Ovary (tissue), 7 donors: ENCODE measurements at regions not wholly inside any gene's neighbourhood (a gene's known extent, or its start where the extent isn't known, plus 50 kb on each side); places are given as distances from the start of the nearest gene placed in this dataset.
"Not testable (repeated sequence)": the region's sequence is repeated elsewhere in the genome, so short reads cannot be mapped to it uniquely, and the experiment has no call there.

Source experiments
- DNase-seq, 5 donors: peaks; one replicate each; pipeline ENCODE4 v3.0.0-alpha.2; 2019 to 2020
- H3K27ac ChIP-seq, 2 donors: fragments of 200-600 bp; one replicate each; pipeline versions ENCODE4 v1.5.1 to v1.8.0; 2019 to 2022
- H3K27me3 ChIP-seq: fragments of 200-600 bp; one replicate; pipeline ENCODE4 v1.8.0; 2022
- H3K36me3 ChIP-seq: fragments of 200-600 bp; sonication (generic); one replicate; pipeline ENCODE4 v1.5.1; 2019
- H3K4me1 ChIP-seq: one replicate; pipeline ENCODE4 v1.8.1; 2013; ENCODE audit warnings: mild to moderate bottlenecking, moderate library complexity; ENCODE audit not compliant: insufficient read depth
- H3K4me3 ChIP-seq: fragments of 200-600 bp; sonication (generic); one replicate; pipeline ENCODE4 v1.5.1; 2017
- H3K9me3 ChIP-seq, 2 donors: fragments of 200-600 bp in 1 of 2; sonication (generic) in 1 of 2; one replicate each; pipeline versions ENCODE4 v1.5.1 to v1.8.1; 2013 to 2019; ENCODE audit warnings: mild to moderate bottlenecking in 1 of 2, moderate library complexity in 1 of 2
- CTCF ChIP-seq, 3 donors: fragments of 450-650 bp in 2 of 3; fragments of 200-600 bp in 1 of 3; IDR thresholded peaks; one replicate each; pipeline versions ENCODE4 v1.5.1 to v1.8.0; 2016 to 2022; ENCODE audit warnings: antibody characterized with exemption in 3 of 3, mild to moderate bottlenecking in 1 of 3
- EP300 ChIP-seq: sonication (generic); formaldehyde crosslinking; IDR thresholded peaks from one replicate; pipeline ENCODE4 v1.6.1; 2017; ENCODE audit warnings: antibody characterized with exemption
- POLR2A ChIP-seq: fragments of 450-650 bp; IDR thresholded peaks from one replicate; pipeline ENCODE4 v1.6.1; 2017; ENCODE audit warnings: antibody characterized with exemption, mild to moderate bottlenecking, moderate library complexity
- WGBS, 3 donors: extraction: QIAGEN DNeasy Blood & Tissue Kit in 1 of 3; methylation state at CpG; one replicate each; pipeline versions ENCODE4 v1.1.5 to v1.1.7; 2013 to 2017; 5-methylcytosine and 5-hydroxymethylcytosine counted together
- intact Hi-C, 4 donors: fragments of 100-400 bp; cut with DNase I; formaldehyde crosslinking; loops; one replicate each; pipeline versions ENCODE4 v1.11.0 to v1.15.1; 2022 to 2023
- donor health status: DM: no; HTN: no; CAD: no; lungs with moderate emphysema.
- donor health status: DM: no; HTN: no; CAD: no.
- donor health status: Bipolar disorder and iron deficiency.
- donor health status: DM: no; HTN: no; CAD: no.
- donor health status: DM: yes; HTN: yes; CAD: no.

GRCh38 chr7:97234494-97234893 lies 117.0 kb downstream of the SDHAF3 start:
- 86 to 87% (median 87%) methylated on average over 7 of the region's 7 CpGs for WGBS, 3 donors
- H3K27me3 ChIP-seq, H3K4me3 ChIP-seq, DNase-seq, H3K4me1 ChIP-seq, H3K36me3 ChIP-seq, H3K9me3 ChIP-seq, intact Hi-C loops, H3K27ac ChIP-seq: not testable (repeated sequence)

DNA sequence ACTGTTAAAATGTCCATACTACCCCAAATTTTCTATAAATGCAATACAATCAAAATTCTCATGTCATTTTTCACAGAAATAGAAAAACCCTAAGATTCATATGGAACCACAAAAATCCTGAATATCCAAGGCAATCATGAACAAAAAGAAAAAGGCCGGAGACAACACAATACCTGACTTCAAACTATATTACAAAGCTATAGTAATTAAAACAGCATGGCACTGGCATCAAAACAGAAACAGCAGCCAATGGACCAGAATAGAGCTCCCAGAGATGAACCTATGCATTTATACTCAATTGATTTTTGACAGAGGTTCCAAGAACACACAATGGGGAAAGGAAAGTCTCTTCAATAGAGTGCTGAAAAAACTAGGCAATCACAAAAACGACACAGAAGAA lies 128.8 kb downstream of the SDHAF3 start:
- no peak overlapping the region for H3K27ac ChIP-seq
- intact Hi-C loops, result no loop called here
- TF ChIP-seq POLR2A (no peak), CTCF (IDR thresholded peaks at IDR 0.05) (no peak)
- H3K4me1 ChIP-seq, result no peaks in the 10 kb centered on the region
- 71 to 82% (median 77%) methylated on average over 2 of the region's 2 CpGs for WGBS, 3 donors
- no peak for DNase-seq
- H3K4me3 ChIP-seq, result no peak overlapping the region
- H3K27me3 ChIP-seq, result no peaks in the 10 kb centered on the region
- no peaks in the 10 kb centered on the region for H3K9me3 ChIP-seq
- H3K36me3 ChIP-seq, result no peaks in the 10 kb centered on the region

DNA sequence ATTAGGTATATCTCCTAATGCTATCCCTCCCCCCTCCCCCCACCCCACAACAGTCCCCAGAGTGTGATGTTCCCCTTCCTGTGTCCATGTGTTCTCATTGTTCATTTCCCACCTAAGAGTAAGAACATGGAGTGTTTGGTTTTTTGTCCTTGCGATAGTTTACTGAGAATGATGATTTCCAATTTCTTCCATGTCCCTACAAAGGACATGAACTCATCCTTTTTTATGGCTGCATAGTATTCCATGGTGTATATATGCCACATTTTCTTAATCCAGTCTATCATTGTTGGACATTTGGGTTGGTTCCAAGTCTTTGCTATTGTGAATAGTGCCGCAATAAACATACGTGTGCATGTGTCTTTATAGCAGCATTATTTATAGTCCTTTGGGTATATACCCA lies 140.7 kb downstream of the SDHAF3 start:
- H3K27ac ChIP-seq, H3K36me3 ChIP-seq, H3K9me3 ChIP-seq, H3K4me1 ChIP-seq, intact Hi-C loops, H3K4me3 ChIP-seq, H3K27me3 ChIP-seq, DNase-seq: not testable (repeated sequence)
- WGBS, 3 donors, result 85 to 90% (median 86%) methylated on average over 1 of the region's 3 CpGs

DNA sequence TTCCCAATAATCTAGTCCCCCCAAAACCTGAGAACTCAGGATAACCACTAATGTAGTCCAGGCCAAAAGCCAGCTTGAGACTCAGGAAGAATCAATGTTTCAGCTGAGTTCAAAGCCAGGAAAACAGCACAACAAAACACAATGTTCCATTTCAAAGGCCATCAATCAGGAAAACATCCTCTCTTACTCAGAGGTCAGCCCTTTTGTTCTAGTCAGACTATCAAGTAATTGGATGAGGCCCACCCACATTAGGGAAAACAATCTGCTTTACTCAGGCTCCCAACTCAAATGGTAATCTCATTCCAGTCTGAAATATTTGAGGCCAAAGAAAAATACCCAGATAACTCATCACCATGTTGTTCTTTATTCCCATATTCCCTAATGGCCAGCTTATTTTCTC lies 152.2 kb downstream of the SDHAF3 start:
- Histone ChIP-seq H3K27ac (no peak overlapping the region), H3K27me3 (no peaks in the 10 kb centered on the region), H3K4me3 (no peak overlapping the region), H3K4me1 (no peaks in the 10 kb centered on the region), H3K9me3 (no peaks in the 10 kb centered on the region), H3K36me3 (no peaks in the 10 kb centered on the region)
- TF ChIP-seq CTCF (IDR thresholded peaks at IDR 0.05) (no peak), EP300 (no peak), POLR2A (no peak)
- DNase-seq, result no peak
- intact Hi-C loops, result no loop called here

- TF ChIP-seq CTCF (IDR thresholded peaks at IDR 0.05), result no peak
- no peak for TF ChIP-seq POLR2A
- no peak for TF ChIP-seq EP300
- Histone ChIP-seq H3K36me3 (no peaks in the 10 kb centered on the region), H3K27ac (no peak overlapping the region), H3K27me3 (no peaks in the 10 kb centered on the region), H3K4me3 (no peak overlapping the region), H3K9me3 (no peaks in the 10 kb centered on the region), H3K4me1 (no peaks in the 10 kb centered on the region)
- intact Hi-C loops, result no loop called here
- no peak for DNase-seq
- 25 to 39% (median 29%) methylated on average over 1 of the region's 1 CpG for WGBS, 3 donors
These were observed 152.8 kb downstream of the SDHAF3 start for GRCh38 chr7:97270280-97270679.

DNA sequence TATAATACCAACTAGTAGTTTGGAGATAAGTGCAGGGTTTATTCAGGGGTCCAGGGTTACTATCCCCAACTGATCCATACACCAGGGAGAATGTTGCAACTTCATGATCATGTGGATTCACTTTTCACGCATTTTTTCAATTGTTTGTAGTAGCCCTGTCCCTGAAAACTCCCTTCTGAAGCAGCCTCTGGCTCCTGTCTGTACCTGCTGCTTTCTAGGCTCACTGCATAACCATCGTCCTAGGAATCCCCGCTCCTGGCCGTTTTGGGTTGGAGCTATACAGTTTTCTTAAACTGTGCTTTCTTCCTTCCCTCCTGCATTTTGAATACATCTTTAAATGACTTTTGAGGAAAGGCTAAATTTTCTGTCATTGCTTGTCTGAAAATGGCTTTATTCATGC lies 154.1 kb downstream of the SDHAF3 start:
- H3K27me3 ChIP-seq, result no peaks in the 10 kb centered on the region

More for the DNA sequence above, 154.1 kb downstream of the SDHAF3 start:
- intact Hi-C loops, result no loop called here
- no peak overlapping the region for H3K27ac ChIP-seq
- no peak overlapping the region for H3K4me3 ChIP-seq
- H3K36me3 ChIP-seq, result no peaks in the 10 kb centered on the region
- H3K4me1 ChIP-seq, result no peaks in the 10 kb centered on the region
- TF ChIP-seq CTCF (IDR thresholded peaks at IDR 0.05) (no peak), EP300 (no peak), POLR2A (no peak)
- WGBS, 3 donors, result 80 to 83% (median 81%) methylated on average over 4 of the region's 4 CpGs
- no peaks in the 10 kb centered on the region for H3K9me3 ChIP-seq
- DNase-seq, result no peak
